ENCODE measurements at regions not wholly inside any gene's neighbourhood (a gene's known extent, or its start where the extent isn't known, plus 50 kb on each side); places are given as distances from the start of the nearest gene placed in this dataset.

GRCh38 chr7:17086403-17086802, 204.6 kb upstream of the AGR3 start (continued):
- TF ChIP-seq IRF1 (CRISPR knock-in tag; IDR thresholded peaks at IDR 0.05; ENCODE audit: low read depth), result no peak
- no peak for TF ChIP-seq ZNF12 (CRISPR knock-in tag; IDR thresholded peaks at IDR 0.05)
- no peak for TF ChIP-seq SOX6 (IDR thresholded peaks at IDR 0.05)
- TF ChIP-seq SOX6 (CRISPR knock-in tag; IDR thresholded peaks at IDR 0.05), result peak; percentile 18; the same call in 1 of the 2 replicates
- TF ChIP-seq RBFOX2 (IDR thresholded peaks at IDR 0.05; ENCODE audit: low read depth, low read length), result 0 out of 2 replicates have a peak, but pooled peaks have one; percentile 18
- no peak for TF ChIP-seq RAD51 (IDR thresholded peaks at IDR 0.05; ENCODE audit: borderline replicate concordance)
- TF ChIP-seq ZNF557 (CRISPR knock-in tag; IDR thresholded peaks at IDR 0.05), result no peak
- TF ChIP-seq SRSF4 (IDR thresholded peaks at IDR 0.05; ENCODE audit: low read depth, low read length, poor library complexity, severe bottlenecking), result no peak
- TF ChIP-seq MXD3 (CRISPR knock-in tag; IDR thresholded peaks at IDR 0.05), result no peak
- no peak for TF ChIP-seq ZMYM4 (CRISPR knock-in tag; IDR thresholded peaks at IDR 0.05)
- no peak for TF ChIP-seq NFKBIZ (CRISPR knock-in tag; IDR thresholded peaks at IDR 0.05)
- peak; percentile 85 for TF ChIP-seq HNF1A (IDR thresholded peaks at IDR 0.05; ENCODE audit: low read depth)
- peak; percentile 79; the same call in 1 of the 2 replicates for TF ChIP-seq HNF1A (CRISPR knock-in tag; IDR thresholded peaks at IDR 0.05; ENCODE audit: borderline replicate concordance)
- peak; percentile 49; the same call in 1 of the 2 replicates for TF ChIP-seq FOXJ3 (CRISPR knock-in tag; IDR thresholded peaks at IDR 0.05; ENCODE audit: borderline replicate concordance)
- TF ChIP-seq ZBTB43 (CRISPR knock-in tag; conservative IDR thresholded peaks at IDR 0.05), result no peak
- TF ChIP-seq ZNF878 (CRISPR knock-in tag; IDR thresholded peaks at IDR 0.05), result no peak
- no peak for TF ChIP-seq MXD4 (CRISPR knock-in tag; IDR thresholded peaks at IDR 0.05)
- TF ChIP-seq MZF1 (CRISPR knock-in tag; IDR thresholded peaks at IDR 0.05; ENCODE audit: borderline replicate concordance), result no peak
- TF ChIP-seq FOXP1 (IDR thresholded peaks at IDR 0.05), result no peak
- 0 out of 2 replicates have a peak, but pooled peaks have one; percentile 22 for TF ChIP-seq FOXP1 (CRISPR knock-in tag; IDR thresholded peaks at IDR 0.05)
- TF ChIP-seq ZFY (CRISPR knock-in tag; IDR thresholded peaks at IDR 0.05), result no peak
- TF ChIP-seq ZNF333 (CRISPR knock-in tag; IDR thresholded peaks at IDR 0.05; ENCODE audit: borderline replicate concordance), result no peak
- TF ChIP-seq HDAC1 (CRISPR knock-in tag; IDR thresholded peaks at IDR 0.05), result 0 out of 2 replicates have a peak, but pooled peaks have one; percentile 14
- no peak for TF ChIP-seq ZNF264 (CRISPR knock-in tag; IDR thresholded peaks at IDR 0.05)
- no peak for TF ChIP-seq NR0B2 (CRISPR knock-in tag; IDR thresholded peaks at IDR 0.05)
- TF ChIP-seq KLF9 (CRISPR knock-in tag; IDR thresholded peaks at IDR 0.05; ENCODE audit: low read depth), result no peak
- TF ChIP-seq SOX5 (CRISPR knock-in tag; IDR thresholded peaks at IDR 0.05; ENCODE audit: borderline replicate concordance), result peak; percentile 49; the same call in 1 of the 2 replicates
- peak; percentile 51; the same call in 1 of the 2 replicates for TF ChIP-seq HMG20A (CRISPR knock-in tag; IDR thresholded peaks at IDR 0.05; ENCODE audit: borderline replicate concordance)

Measured in HepG2 (cell line).